Upper lobe of left lung (tissue), 6 donors: ENCODE measurements at regions not wholly inside any gene's neighbourhood (a gene's known extent, or its start where the extent isn't known, plus 50 kb on each side); places are given as distances from the start of the nearest gene placed in this dataset.

Experiments
- ATAC-seq, 2 donors: fragments of 200-7000 bp; cut with Tn5 transposase; one replicate each; pipeline ENCODE4 v1.9.1; 2022; ENCODE audit warnings: mild to moderate bottlenecking in 2 of 2, moderate library complexity in 2 of 2; ENCODE audit not compliant: low FRiP score in 2 of 2
- DNase-seq, 2 donors: peaks; one replicate each; pipeline ENCODE4 v3.0.0-alpha.2; 2019 to 2020
- H3K27ac ChIP-seq, 4 donors: fragments of 200-600 bp; sonication (generic); one replicate each; pipeline ENCODE4 v1.5.1; 2016 to 2019
- H3K27me3 ChIP-seq, 4 donors: fragments of 200-600 bp; sonication (generic); one replicate each; pipeline ENCODE4 v1.5.1; 2017 to 2019
- H3K36me3 ChIP-seq, 4 donors: fragments of 200-600 bp; sonication (generic); one replicate each; pipeline ENCODE4 v1.5.1; 2016 to 2019
- H3K4me1 ChIP-seq, 4 donors: fragments of 200-600 bp; sonication (generic); one replicate each; pipeline ENCODE4 v1.5.1; 2018 to 2019
- H3K4me3 ChIP-seq, 4 donors: fragments of 200-600 bp; sonication (generic); one replicate each; pipeline ENCODE4 v1.5.1; 2017 to 2019; ENCODE audit warnings: mild to moderate bottlenecking in 2 of 4, moderate library complexity in 1 of 4
- H3K9me3 ChIP-seq, 4 donors: fragments of 200-600 bp; sonication (generic); one replicate each; pipeline ENCODE4 v1.5.1; 2018 to 2019
- CTCF ChIP-seq, 6 experiments: fragments of 450-650 bp in 4 of 6; fragments of 200-600 bp in 2 of 6; sonication (generic) in 2 of 6; IDR thresholded peaks; one replicate each; pipeline ENCODE4 v1.5.1; 2016 to 2019; ENCODE audit warnings: antibody characterized with exemption in 6 of 6
- EP300 ChIP-seq, 4 donors: sonication (generic); formaldehyde crosslinking; IDR thresholded peaks; one replicate each; pipeline ENCODE4 v1.5.1; 2017; ENCODE audit warnings: antibody characterized with exemption in 4 of 4, control low read depth in 2 of 4
- POLR2A ChIP-seq, 4 donors: fragments of 450-650 bp; IDR thresholded peaks; one replicate each; pipeline ENCODE4 v1.5.1; 2016 to 2017; ENCODE audit warnings: antibody characterized with exemption in 4 of 4, mild to moderate bottlenecking in 2 of 4
- POLR2AphosphoS5 ChIP-seq, 2 donors: sonication (generic); formaldehyde crosslinking; IDR thresholded peaks; one replicate each; pipeline ENCODE4 v1.5.1; 2017; ENCODE audit warnings: antibody characterized with exemption in 2 of 2
- WGBS, 2 donors: methylation state at CpG; one replicate each; pipeline ENCODE4 v1.1.5; 2017 to 2018; 5-methylcytosine and 5-hydroxymethylcytosine counted together
- donor health status: DM: no; HTN: no; CAD: no; lungs with moderate emphysema.
- donor health status: DM: no; HTN: yes; CAD: no; lungs with severe emphysema.

GRCh38 chr4:147037069-147037468 is 91.4 kb upstream of the TTC29 start:
- DNase-seq, result no peak
- no peak for TF ChIP-seq EP300 (IDR thresholded peaks at IDR 0.05)
- no peak for TF ChIP-seq POLR2A (IDR thresholded peaks at IDR 0.05)
- no peak for TF ChIP-seq POLR2AphosphoS5 (IDR thresholded peaks at IDR 0.05)
- no peak for TF ChIP-seq CTCF (IDR thresholded peaks at IDR 0.05)
- WGBS, 2 donors, result 73 to 78% methylated on average over 4 of the region's 4 CpGs
- Histone ChIP-seq H3K27me3 (no peaks in the 10 kb centered on the region), H3K9me3 (no peaks in the 10 kb centered on the region), H3K4me3 (no peak overlapping the region), H3K36me3 (no peaks in the 10 kb centered on the region), H3K4me1 (no peaks in the 10 kb centered on the region), H3K27ac (no peak overlapping the region)
- ATAC-seq, result no peak

- no peaks in the 10 kb centered on the region for H3K27me3 ChIP-seq
- 83 to 84% methylated on average over 7 to 8 of the region's 8 CpGs for WGBS, 2 donors
- TF ChIP-seq CTCF (IDR thresholded peaks at IDR 0.05) (no peak), POLR2A (IDR thresholded peaks at IDR 0.05) (no peak), POLR2AphosphoS5 (IDR thresholded peaks at IDR 0.05) (no peak), EP300 (IDR thresholded peaks at IDR 0.05) (no peak)
- no peak overlapping the region for H3K27ac ChIP-seq
- DNase-seq (no peak), ATAC-seq (no peak)
- no peaks in the 10 kb centered on the region for H3K9me3 ChIP-seq
- no peaks in the 10 kb centered on the region for H3K4me1 ChIP-seq
- no peaks in the 10 kb centered on the region for H3K36me3 ChIP-seq
- H3K4me3 ChIP-seq, result no peak overlapping the region
Measured at GRCh38 chr4:147039976-147040575, 94.4 kb upstream of the TTC29 start.

- Histone ChIP-seq H3K36me3 (no peaks in the 10 kb centered on the region), H3K4me1 (no peaks in the 10 kb centered on the region), H3K4me3 (no peak overlapping the region), H3K9me3 (no peaks in the 10 kb centered on the region), H3K27me3 (no peaks in the 10 kb centered on the region), H3K27ac (no peak overlapping the region)
- TF ChIP-seq POLR2A (IDR thresholded peaks at IDR 0.05) (no peak), EP300 (IDR thresholded peaks at IDR 0.05) (no peak), POLR2AphosphoS5 (IDR thresholded peaks at IDR 0.05) (no peak), CTCF (IDR thresholded peaks at IDR 0.05) (no peak)
- no peak for ATAC-seq
- WGBS, 2 donors, result 82 to 89% methylated on average over 3 of the region's 3 CpGs
- no peak for DNase-seq
Measured at GRCh38 chr4:147040874-147041273, 95.2 kb upstream of the TTC29 start.

- DNase-seq (no peak), ATAC-seq (no peak)
- H3K27me3 ChIP-seq, result no peaks in the 10 kb centered on the region
- WGBS, 2 donors, result 47 to 49% methylated on average over 4 of the region's 4 CpGs
- no peaks in the 10 kb centered on the region for H3K9me3 ChIP-seq
- H3K27ac ChIP-seq, result no peak overlapping the region
- no peaks in the 10 kb centered on the region for H3K4me1 ChIP-seq
- H3K4me3 ChIP-seq, result no peak overlapping the region
- H3K36me3 ChIP-seq, result no peaks in the 10 kb centered on the region
- no peak for TF ChIP-seq EP300 (IDR thresholded peaks at IDR 0.05)
- no peak for TF ChIP-seq POLR2A (IDR thresholded peaks at IDR 0.05)
- no peak for TF ChIP-seq POLR2AphosphoS5 (IDR thresholded peaks at IDR 0.05)
- TF ChIP-seq CTCF (IDR thresholded peaks at IDR 0.05), result no peak
Measured at GRCh38 chr4:147041376-147041775, 95.7 kb upstream of the TTC29 start.

- Histone ChIP-seq H3K4me1 (no peaks in the 10 kb centered on the region), H3K27me3 (no peaks in the 10 kb centered on the region), H3K9me3 (no peaks in the 10 kb centered on the region), H3K27ac (no peak overlapping the region), H3K4me3 (no peak overlapping the region), H3K36me3 (no peaks in the 10 kb centered on the region)
- 64 to 72% methylated on average over 1 of the region's 1 CpG for WGBS, 2 donors
- ATAC-seq, result no peak
- no peak for DNase-seq
- TF ChIP-seq CTCF (IDR thresholded peaks at IDR 0.05) (no peak), POLR2A (IDR thresholded peaks at IDR 0.05) (no peak), EP300 (IDR thresholded peaks at IDR 0.05) (no peak), POLR2AphosphoS5 (IDR thresholded peaks at IDR 0.05) (no peak)
Measured at GRCh38 chr4:147042046-147042445, 96.4 kb upstream of the TTC29 start.
